GM23338 (cell line): ENCODE measurements at regions not wholly inside any gene's neighbourhood (a gene's known extent, or its start where the extent isn't known, plus 50 kb on each side); places are given as distances from the start of the nearest gene placed in this dataset.

Experiments
- ATAC-seq: fragments of 200-7000 bp; cut with Tn5 transposase; 3 replicates; pipeline ENCODE4 v1.9.1; 2020
- DNase-seq: peaks from one replicate; pipeline ENCODE4 v3.0.0-alpha.2; 2015; ENCODE audit warnings: low spot score
- H2AFZ ChIP-seq: fragments of 200-600 bp; sonication (generic); 2 replicates; pipeline ENCODE4 v1.8.0; 2016; ENCODE audit warnings: antibody characterized with exemption, mild to moderate bottlenecking, moderate library complexity
- H3F3A ChIP-seq: fragments of 200-600 bp; sonication (generic); replicated peaks from 2 replicates; pipeline ENCODE4 v1.8.0; 2017; ENCODE audit warnings: antibody characterized with exemption, mixed run types, low read depth
- H3K27ac ChIP-seq: fragments of 200-600 bp; sonication (generic); 2 replicates; pipeline ENCODE4 v1.6.1; 2016; ENCODE audit warnings: low read depth
- H3K27me3 ChIP-seq: fragments of 200-600 bp; sonication (generic); 2 replicates; pipeline ENCODE4 v1.8.0; 2016; ENCODE audit warnings: mild to moderate bottlenecking, mixed run types, moderate library complexity; ENCODE audit not compliant: insufficient read depth
- H3K36me3 ChIP-seq: fragments of 200-600 bp; sonication (generic); 2 replicates; pipeline ENCODE4 v1.8.0; 2016; ENCODE audit warnings: mild to moderate bottlenecking; ENCODE audit not compliant: insufficient read depth
- H3K4me1 ChIP-seq: fragments of 200-600 bp; sonication (generic); 2 replicates; pipeline ENCODE4 v1.8.0; 2016; ENCODE audit warnings: mild to moderate bottlenecking, moderate library complexity; ENCODE audit not compliant: insufficient read depth
- H3K4me2 ChIP-seq: fragments of 200-600 bp; sonication (generic); 2 replicates; pipeline ENCODE4 v1.7.1; 2017; ENCODE audit warnings: mixed run types
- H3K4me3 ChIP-seq: fragments of 200-600 bp; sonication (generic); 2 replicates; pipeline ENCODE4 v1.6.1; 2016; ENCODE audit warnings: mixed run types
- H3K79me2 ChIP-seq: fragments of 200-600 bp; sonication (generic); replicated peaks from 2 replicates; pipeline ENCODE4 v1.8.0; 2017; ENCODE audit warnings: mild to moderate bottlenecking; ENCODE audit not compliant: insufficient read depth
- H3K9me2 ChIP-seq: fragments of 200-600 bp; sonication (generic); 2 replicates; pipeline ENCODE4 v1.8.0; 2017; ENCODE audit not compliant: insufficient read depth
- H4K20me1 ChIP-seq: fragments of 200-600 bp; sonication (generic); replicated peaks from 2 replicates; pipeline ENCODE4 v1.8.0; 2017; ENCODE audit warnings: mild to moderate bottlenecking; ENCODE audit not compliant: insufficient read depth
- H3K27ac Mint-ChIP-seq: 2 replicates; pipeline ENCODE4 v1.8.0; 2020; ENCODE audit warnings: inconsistent platforms, mild to moderate bottlenecking, moderate library complexity, mixed read lengths
- H3K27me3 Mint-ChIP-seq: 3 replicates; pipeline ENCODE4 v1.8.0; 2022; ENCODE audit warnings: low read depth, mild to moderate bottlenecking, moderate library complexity, mixed read lengths, inconsistent platforms; ENCODE audit not compliant: insufficient read depth, poor library complexity
- H3K36me3 Mint-ChIP-seq: 3 replicates; pipeline ENCODE4 v1.8.0; 2021; ENCODE audit warnings: low read depth, mild to moderate bottlenecking, inconsistent platforms, moderate library complexity, mixed read lengths
- H3K4me1 Mint-ChIP-seq: 3 replicates; pipeline ENCODE4 v1.8.0; 2020; ENCODE audit warnings: mild to moderate bottlenecking, inconsistent platforms, mixed read lengths
- H3K4me3 Mint-ChIP-seq: 3 replicates; pipeline ENCODE4 v1.8.0; 2021; ENCODE audit warnings: moderate library complexity, mild to moderate bottlenecking, inconsistent platforms, mixed read lengths
- H3K9me3 Mint-ChIP-seq: 3 replicates; pipeline ENCODE4 v1.8.0; 2020; ENCODE audit warnings: moderate library complexity, mild to moderate bottlenecking, inconsistent platforms, mixed read lengths
- CTCF ChIP-seq, 2 experiments: fragments of 200-600 bp in 1 of 2; sonication (generic) in 1 of 2; conservative IDR thresholded peaks; 2 replicates each; pipeline versions ENCODE4 v1.5.1 to v1.6.1; 2016 to 2017; ENCODE audit warnings: antibody characterized with exemption in 2 of 2, low read depth in 2 of 2, mild to moderate bottlenecking in 2 of 2, moderate library complexity in 1 of 2
- EZH2 ChIP-seq: fragments of 200-600 bp; sonication (generic); IDR thresholded peaks from one replicate; pipeline ENCODE4 v1.8.0; 2017; ENCODE audit warnings: antibody characterized with exemption, mild to moderate bottlenecking, low read depth; ENCODE audit not compliant: unreplicated experiment
- EZH2phosphoT487 ChIP-seq: fragments of 200-600 bp; sonication (generic); IDR thresholded peaks from one replicate; pipeline ENCODE4 v1.8.1; 2018; ENCODE audit warnings: antibody characterized with exemption; ENCODE audit not compliant: unreplicated experiment
- JUNB ChIP-seq: IDR thresholded peaks from one replicate; pipeline ENCODE4 v1.6.1; 2016; ENCODE audit warnings: antibody characterized with exemption; ENCODE audit not compliant: unreplicated experiment
- NANOG ChIP-seq: IDR thresholded peaks from 2 replicates; pipeline ENCODE4 v1.6.1; 2016; ENCODE audit warnings: antibody characterized with exemption, borderline replicate concordance
- POLR2AphosphoS5 ChIP-seq: IDR thresholded peaks from 2 replicates; pipeline ENCODE4 v1.6.1; 2016; ENCODE audit warnings: antibody characterized with exemption, low read depth
- ZNF462 ChIP-seq: fragments of 250-450 bp; sonication (Bioruptor Pico); IDR thresholded peaks from 2 replicates; pipeline ENCODE4 v1.5.0; 2020; ENCODE audit warnings: mild to moderate bottlenecking, moderate library complexity

GRCh38 chr2:240298803-240299709 lies 136.4 kb upstream of the GPC1 start:
- no peaks in the 10 kb centered on the region for H3K4me1 ChIP-seq
- no peaks in the 10 kb centered on the region for H3K27me3 ChIP-seq
- no peaks in the 10 kb centered on the region for H3F3A ChIP-seq
- Mint-ChIP-seq H3K27me3 (peaks cover 7% of the 10 kb centered on the region), H3K9me3 (no peaks in the 10 kb centered on the region), H3K4me1 (peaks cover 7% of the 10 kb centered on the region), H3K27ac (no peak overlapping the region), H3K36me3 (no peaks in the 10 kb centered on the region), H3K4me3 (no peak overlapping the region)
- H4K20me1 ChIP-seq, result no peaks in the 10 kb centered on the region
- H3K36me3 ChIP-seq, result no peaks in the 10 kb centered on the region
- H3K9me2 ChIP-seq, result 0 out of 2 replicates have a peak, but pooled peaks cover 3% of the 10 kb centered on the region
- no peak for ATAC-seq
- H3K27ac ChIP-seq, result no peak overlapping the region
- H3K4me2 ChIP-seq, result no peak overlapping the region
- DNase-seq, result no peak
- H3K79me2 ChIP-seq, result no peaks in the 10 kb centered on the region
- H2AFZ ChIP-seq, result no peak overlapping the region
- no peak for TF ChIP-seq JUNB
- TF ChIP-seq CTCF (conservative IDR thresholded peaks at IDR 0.05; ENCODE audit: low read depth in 2 of 2), result peak in 1 of 2 experiments; percentile 38; a peak in 2 of 4 replicates
- no peak overlapping the region for H3K4me3 ChIP-seq

- no peaks in the 10 kb centered on the region for H3K36me3 Mint-ChIP-seq
- H3K36me3 ChIP-seq, result no peaks in the 10 kb centered on the region
- no peaks in the 10 kb centered on the region for H3K9me3 Mint-ChIP-seq
- no peaks in the 10 kb centered on the region for H4K20me1 ChIP-seq
- H3K27me3 Mint-ChIP-seq, result peaks cover 7% of the 10 kb centered on the region
- no peak overlapping the region for H2AFZ ChIP-seq
- H3K27ac ChIP-seq, result no peak overlapping the region
- no peaks in the 10 kb centered on the region for H3K27me3 ChIP-seq
- no peak for DNase-seq
- H3K27ac Mint-ChIP-seq, result no peak overlapping the region
- H3K9me2 ChIP-seq, result 0 out of 2 replicates have a peak, but pooled peaks cover 3% of the 10 kb centered on the region
- no peak overlapping the region for H3K4me3 Mint-ChIP-seq
- no peak overlapping the region for H3K4me2 ChIP-seq
- ATAC-seq, result no peak
- no peak overlapping the region for H3K4me3 ChIP-seq
- no peaks in the 10 kb centered on the region for H3K4me1 ChIP-seq
- H3K4me1 Mint-ChIP-seq, result peaks cover 8% of the 10 kb centered on the region
- H3F3A ChIP-seq, result no peaks in the 10 kb centered on the region
- no peaks in the 10 kb centered on the region for H3K79me2 ChIP-seq
- TF ChIP-seq CTCF (conservative IDR thresholded peaks at IDR 0.05; ENCODE audit: low read depth in 2 of 2), result no peak
- TF ChIP-seq ZNF462 (CRISPR knock-in tag), result no peak
- no peak for TF ChIP-seq EZH2
- TF ChIP-seq NANOG, result no peak
- TF ChIP-seq EZH2phosphoT487, result no peak
- TF ChIP-seq JUNB, result no peak
- TF ChIP-seq POLR2AphosphoS5, result no peak
Measured at GRCh38 chr2:240299710-240300068, 135.8 kb upstream of the GPC1 start.
